Thyroid gland (tissue), 4 donors: ENCODE measurements at regions not wholly inside any gene's neighbourhood (a gene's known extent, or its start where the extent isn't known, plus 50 kb on each side); places are given as distances from the start of the nearest gene placed in this dataset.

Source experiments
- DNase-seq, 2 donors: peaks; one replicate each; pipeline ENCODE4 v3.0.0-alpha.2; 2019
- H3K27ac ChIP-seq, 3 donors: fragments of 200-600 bp; sonication (generic); 1 replicate in 2 of 3; 2 replicates in 1 of 3; pipeline ENCODE4 v1.5.1; 2016 to 2019; ENCODE audit warnings: mild to moderate bottlenecking in 1 of 3, moderate library complexity in 1 of 3
- H3K27me3 ChIP-seq: fragments of 200-600 bp; sonication (generic); one replicate; pipeline ENCODE4 v1.5.1; 2019
- H3K36me3 ChIP-seq, 2 donors: fragments of 200-600 bp; sonication (generic); one replicate each; pipeline ENCODE4 v1.5.1; 2016 to 2019
- H3K4me1 ChIP-seq, 2 donors: fragments of 200-600 bp; sonication (generic); one replicate each; pipeline ENCODE4 v1.5.1; 2017 to 2019
- H3K4me3 ChIP-seq, 3 donors: fragments of 200-600 bp; sonication (generic); replicated peaks in 1 of 3; 1 replicate in 2 of 3; 2 replicates in 1 of 3; pipeline ENCODE4 v1.5.1; 2016; ENCODE audit warnings: mild to moderate bottlenecking in 1 of 3
- H3K9me3 ChIP-seq: fragments of 200-600 bp; sonication (generic); one replicate; pipeline ENCODE4 v1.5.1; 2017
- POLR2A ChIP-seq, 2 donors: fragments of 450-650 bp; IDR thresholded peaks; one replicate each; pipeline ENCODE4 v1.6.1; 2017; ENCODE audit warnings: antibody characterized with exemption in 2 of 2, mild to moderate bottlenecking in 2 of 2, moderate library complexity in 1 of 2
- WGBS, 2 donors: methylation state at CpG; one replicate each; pipeline ENCODE4 v1.1.5; 2017; 5-methylcytosine and 5-hydroxymethylcytosine counted together
- intact Hi-C: fragments of 100-400 bp; cut with DNase I; formaldehyde crosslinking; loops from one replicate; pipeline ENCODE4 v1.15.1; 2023
- TF ChIP-seq, protein P1 (sequence below), 6 experiments: fragments of 200-600 bp in 3 of 6; fragments of 450-650 bp in 3 of 6; sonication (generic) in 3 of 6; IDR thresholded peaks; one replicate each; pipeline ENCODE4 v1.5.1; 2016 to 2019; ENCODE audit warnings: antibody characterized with exemption in 6 of 6, mild to moderate bottlenecking in 2 of 6, inconsistent platforms in 1 of 6, moderate library complexity in 1 of 6

DNA sequence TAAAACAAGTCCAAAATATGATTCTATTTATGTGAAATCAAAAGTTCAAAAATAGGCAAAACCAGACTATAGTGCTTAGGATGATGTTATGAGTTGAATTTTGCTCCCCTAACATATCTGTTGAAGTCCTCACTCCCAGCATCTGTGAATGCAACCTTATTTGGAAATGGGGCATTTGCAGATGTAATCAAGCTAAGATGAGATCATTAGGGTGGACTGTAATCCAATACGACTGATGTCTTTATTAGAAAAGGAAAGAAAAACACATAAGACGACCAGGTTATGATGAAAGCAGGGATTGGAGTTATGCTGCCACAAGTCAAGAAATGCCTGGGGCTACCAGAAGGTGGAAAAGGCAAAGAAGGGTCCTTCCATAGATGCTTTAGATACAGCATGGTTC is 110.5 kb upstream of the CCDC39 start:
- Histone ChIP-seq H3K36me3 (no peaks in the 10 kb centered on the region), H3K9me3 (no peaks in the 10 kb centered on the region), H3K27ac (no peak overlapping the region), H3K27me3 (no peaks in the 10 kb centered on the region), H3K4me1 (no peaks in the 10 kb centered on the region), H3K4me3 (no peak overlapping the region)
- TF ChIP-seq, protein P1, sequence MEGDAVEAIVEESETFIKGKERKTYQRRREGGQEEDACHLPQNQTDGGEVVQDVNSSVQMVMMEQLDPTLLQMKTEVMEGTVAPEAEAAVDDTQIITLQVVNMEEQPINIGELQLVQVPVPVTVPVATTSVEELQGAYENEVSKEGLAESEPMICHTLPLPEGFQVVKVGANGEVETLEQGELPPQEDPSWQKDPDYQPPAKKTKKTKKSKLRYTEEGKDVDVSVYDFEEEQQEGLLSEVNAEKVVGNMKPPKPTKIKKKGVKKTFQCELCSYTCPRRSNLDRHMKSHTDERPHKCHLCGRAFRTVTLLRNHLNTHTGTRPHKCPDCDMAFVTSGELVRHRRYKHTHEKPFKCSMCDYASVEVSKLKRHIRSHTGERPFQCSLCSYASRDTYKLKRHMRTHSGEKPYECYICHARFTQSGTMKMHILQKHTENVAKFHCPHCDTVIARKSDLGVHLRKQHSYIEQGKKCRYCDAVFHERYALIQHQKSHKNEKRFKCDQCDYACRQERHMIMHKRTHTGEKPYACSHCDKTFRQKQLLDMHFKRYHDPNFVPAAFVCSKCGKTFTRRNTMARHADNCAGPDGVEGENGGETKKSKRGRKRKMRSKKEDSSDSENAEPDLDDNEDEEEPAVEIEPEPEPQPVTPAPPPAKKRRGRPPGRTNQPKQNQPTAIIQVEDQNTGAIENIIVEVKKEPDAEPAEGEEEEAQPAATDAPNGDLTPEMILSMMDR (IDR thresholded peaks at IDR 0.05): no peak
- TF ChIP-seq POLR2A (IDR thresholded peaks at IDR 0.05): no peak
- DNase-seq: no peak
- intact Hi-C loops: no loop called here
- WGBS, 2 donors: 62 to 72% methylated on average over 2 of the region's 2 CpGs

DNA sequence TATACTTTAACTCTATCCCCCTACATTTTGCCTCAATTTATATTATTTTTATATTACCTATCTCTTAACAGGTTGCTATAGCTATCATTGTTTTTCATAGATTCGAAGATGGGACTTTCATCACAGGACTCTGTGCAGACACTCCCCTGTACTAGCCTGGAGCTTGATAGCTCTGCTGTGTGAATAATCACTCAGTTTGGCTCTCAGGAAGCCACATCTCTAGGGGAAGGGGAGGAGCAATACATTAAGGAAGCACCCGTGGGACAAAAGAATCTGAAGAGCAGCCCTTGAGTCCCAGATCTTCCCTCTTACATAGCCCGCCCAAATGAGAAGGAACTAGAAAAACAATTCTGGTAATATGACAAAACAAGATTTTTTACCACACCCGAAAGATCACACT is 114.3 kb upstream of the FXR1 start:
- Histone ChIP-seq H3K4me3 (no peak overlapping the region), H3K27ac (no peak overlapping the region)

DNA sequence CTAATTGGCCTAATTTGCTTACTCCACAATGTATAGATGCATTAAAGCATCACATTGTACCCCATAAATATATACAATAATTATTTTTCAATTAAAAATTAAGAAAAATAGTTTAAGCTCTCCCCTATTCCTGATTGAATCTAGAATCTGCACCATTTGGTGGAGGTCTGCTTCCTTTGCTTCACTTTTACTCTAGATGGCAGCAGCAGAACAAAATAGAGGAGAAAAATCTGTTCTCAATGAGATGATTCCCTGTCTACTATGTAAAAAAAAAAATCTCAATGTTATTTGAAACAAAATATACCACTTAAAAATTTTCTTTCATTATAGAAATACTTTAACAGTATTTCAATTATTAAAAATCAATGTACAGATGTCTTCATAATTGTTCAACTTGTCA is 109.6 kb upstream of the FXR1 start:
- Histone ChIP-seq H3K27ac (no peak overlapping the region), H3K36me3 (no peaks in the 10 kb centered on the region), H3K27me3 (no peaks in the 10 kb centered on the region), H3K9me3 (no peaks in the 10 kb centered on the region), H3K4me3 (no peak overlapping the region), H3K4me1 (no peaks in the 10 kb centered on the region)
- intact Hi-C loops: no loop called here
- TF ChIP-seq, protein P1 (IDR thresholded peaks at IDR 0.05): peak in 4 of 6 experiments; percentile 19 to 38 (median 26)
- TF ChIP-seq POLR2A (IDR thresholded peaks at IDR 0.05): no peak
- DNase-seq: no peak

More for the DNA sequence above, 114.3 kb upstream of the FXR1 start:
- H3K4me1 ChIP-seq: no peaks in the 10 kb centered on the region
- no peaks in the 10 kb centered on the region for H3K36me3 ChIP-seq
- TF ChIP-seq, protein P1 (IDR thresholded peaks at IDR 0.05): no peak
- no peak for TF ChIP-seq POLR2A (IDR thresholded peaks at IDR 0.05)
- no peaks in the 10 kb centered on the region for H3K9me3 ChIP-seq
- WGBS, 2 donors: 43 to 48% methylated on average over 4 of the region's 4 CpGs
- DNase-seq: no peak
- intact Hi-C loops: no loop called here
- no peaks in the 10 kb centered on the region for H3K27me3 ChIP-seq

DNA sequence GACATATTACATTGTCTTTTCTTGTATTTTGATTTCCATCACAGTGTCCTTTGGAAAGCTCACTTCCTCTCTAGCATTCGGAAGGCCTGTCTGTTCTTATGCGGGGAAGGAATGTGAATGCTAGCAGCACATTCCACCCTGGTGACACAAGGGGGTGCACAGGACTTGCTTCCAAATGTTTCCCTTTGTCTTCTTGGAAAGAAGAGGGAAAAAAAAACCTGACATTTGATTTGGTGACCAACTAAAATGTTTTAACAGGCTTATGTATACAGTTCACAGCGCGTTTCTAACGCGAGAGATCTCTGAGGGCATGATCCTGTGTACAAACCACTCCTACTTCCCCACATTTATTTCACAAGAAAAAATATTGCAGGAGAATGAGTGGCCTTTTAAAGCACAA is 107.6 kb upstream of the FXR1 start:
- Histone ChIP-seq H3K27ac (no peak overlapping the region), H3K36me3 (no peaks in the 10 kb centered on the region), H3K27me3 (no peaks in the 10 kb centered on the region), H3K9me3 (no peaks in the 10 kb centered on the region), H3K4me3 (no peak overlapping the region), H3K4me1 (no peaks in the 10 kb centered on the region)
- TF ChIP-seq POLR2A (IDR thresholded peaks at IDR 0.05): no peak
- TF ChIP-seq, protein P1 (IDR thresholded peaks at IDR 0.05): peak in 1 of 6 experiments; percentile 17
- 12 to 14% methylated on average over 6 of the region's 6 CpGs for WGBS, 2 donors
- intact Hi-C loops: no loop called here
- peak; percentile 11 to 33 for DNase-seq

DNA sequence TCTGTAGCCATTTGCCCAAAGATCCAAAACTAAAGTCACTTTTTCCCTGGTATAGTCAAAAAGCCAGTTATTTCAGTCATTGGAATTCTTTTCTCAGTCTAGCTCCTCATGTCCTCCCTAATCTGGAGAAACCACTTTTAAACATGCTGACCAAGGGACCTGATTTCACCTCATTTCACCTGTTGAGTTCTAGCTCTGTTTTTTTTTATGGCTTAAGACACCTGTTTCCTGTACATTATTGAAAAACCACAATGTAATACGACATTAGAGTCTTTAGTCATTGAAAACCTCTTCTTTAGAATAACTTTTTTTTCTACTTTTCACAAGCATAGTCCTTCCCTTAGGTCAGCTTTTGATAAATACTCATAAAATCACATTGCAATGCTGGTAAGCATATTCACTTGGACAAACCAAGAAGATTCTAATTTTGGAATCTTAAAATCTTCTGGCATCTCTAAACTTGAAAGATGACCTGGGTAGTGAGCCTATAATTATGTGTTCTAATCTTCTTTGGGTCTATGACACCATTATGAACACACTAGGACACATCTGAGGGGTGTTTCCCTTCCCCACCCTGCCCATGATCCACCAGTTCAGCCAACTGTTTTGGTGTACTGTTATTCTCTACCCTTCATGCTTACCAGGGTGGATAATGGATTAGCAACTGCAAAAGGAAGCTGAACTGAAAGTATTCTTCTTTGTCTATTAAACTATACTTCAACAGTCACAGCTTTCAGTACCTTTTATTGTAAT is 103.5 kb upstream of the FXR1 start:
- intact Hi-C loops: no loop called here
- TF ChIP-seq, protein P1 (IDR thresholded peaks at IDR 0.05): no peak
- TF ChIP-seq POLR2A (IDR thresholded peaks at IDR 0.05): no peak
- WGBS, 2 donors: 49 to 63% methylated on average over 1 of the region's 1 CpG
- H3K27ac ChIP-seq: no peak overlapping the region
- no peak overlapping the region for H3K4me3 ChIP-seq
- DNase-seq: no peak
- no peaks in the 10 kb centered on the region for H3K9me3 ChIP-seq
- H3K27me3 ChIP-seq: no peaks in the 10 kb centered on the region
- no peaks in the 10 kb centered on the region for H3K36me3 ChIP-seq
- no peaks in the 10 kb centered on the region for H3K4me1 ChIP-seq
